Endothelial cell of umbilical vein (primary cell): ENCODE measurements at regions not wholly inside any gene's neighbourhood (a gene's known extent, or its start where the extent isn't known, plus 50 kb on each side); places are given as distances from the start of the nearest gene placed in this dataset.

Experiments
- BruUV-seq: library from RNA; stranded (reverse); fragments of 400-500 nt; replicated peaks from 2 replicates; lab custom pipeline; 2021; lab: Mats Ljungman, UMichigan
- CTCF ChIA-PET: fragments of 300-600, 350-600 bp; sonication (Branson Sonifier 250); formaldehyde crosslinking; loops from one replicate; lab custom pipeline; 2021; ENCODE audit warnings: antibody characterized with exemption, inconsistent platforms; lab: Charles Lee
- POLR2A ChIA-PET: fragments of 300-600, 350-600 bp; sonication (Branson Sonifier 250); formaldehyde crosslinking; loops from one replicate; lab custom pipeline; 2021; ENCODE audit warnings: antibody characterized with exemption, inconsistent platforms; lab: Charles Lee
- DNase-seq: peaks from one replicate; pipeline ENCODE4 v3.0.0-alpha.2; 2011; ENCODE audit warnings: low read depth, low spot score
- FAIRE-seq: peaks from 2 replicates; lab custom pipeline; 2011; peaks lifted over from hg19 to GRCh38; lab: Jason Lieb, UNC
- H2AFZ ChIP-seq: 2 replicates; pipeline ENCODE4 v1.6.0; 2012; ENCODE audit warnings: low read depth, low read length, control low read depth, inconsistent platforms
- H3K27ac ChIP-seq: 2 replicates; pipeline ENCODE4 v1.5.1; 2011; ENCODE audit warnings: low read depth, mild to moderate bottlenecking, control low read depth, low read length, moderate library complexity; ENCODE audit not compliant: insufficient read depth
- H3K27me3 ChIP-seq, 2 experiments: 2 replicates each; pipeline versions ENCODE4 v1.6.0 to v1.6.1; 2011; ENCODE audit warnings: low read length in 2 of 2, mixed read lengths in 1 of 2; ENCODE audit not compliant: control insufficient read depth in 2 of 2, insufficient read depth in 2 of 2
- H3K36me3 ChIP-seq, 2 experiments: 2 replicates in 1 of 2; 3 replicates in 1 of 2; pipeline ENCODE4 v1.5.1; 2011; ENCODE audit warnings: low read length in 2 of 2, mild to moderate bottlenecking in 1 of 2, moderate library complexity in 1 of 2; ENCODE audit not compliant: control insufficient read depth in 2 of 2, insufficient read depth in 2 of 2; ENCODE audit errors: extremely low read depth in 1 of 2
- H3K4me1 ChIP-seq: 3 replicates; pipeline ENCODE4 v1.5.1; 2011; ENCODE audit warnings: mild to moderate bottlenecking, low read length; ENCODE audit not compliant: control insufficient read depth, insufficient read depth; ENCODE audit errors: extremely low read depth
- H3K4me2 ChIP-seq: 2 replicates; pipeline ENCODE4 v1.6.1; 2011; ENCODE audit warnings: low read length, control low read depth, mixed read lengths; ENCODE audit not compliant: insufficient read depth
- H3K4me3 ChIP-seq, 3 experiments: fragments of 200-600 bp in 1 of 3; sonication (generic), shearing (Covaris generic) in 1 of 3; replicated peaks in 1 of 3; 2 replicates each; pipeline ENCODE4 v1.5.1; 2011 to 2016; ENCODE audit warnings: control low read depth in 3 of 3, low read length in 3 of 3, mild to moderate bottlenecking in 2 of 3, inconsistent platforms in 1 of 3, low read depth in 1 of 3, moderate library complexity in 1 of 3; ENCODE audit not compliant: insufficient read depth in 1 of 3
- H3K79me2 ChIP-seq: 2 replicates; pipeline ENCODE4 v1.6.0; 2012; ENCODE audit warnings: low read length, inconsistent platforms; ENCODE audit not compliant: control insufficient read depth, insufficient read depth
- H3K9ac ChIP-seq: replicated peaks from 2 replicates; pipeline ENCODE3; 2011; ENCODE audit warnings: low read length, control low read depth; ENCODE audit not compliant: insufficient read depth; ENCODE audit errors: extremely low read depth
- H3K9me1 ChIP-seq: replicated peaks from 3 replicates; pipeline ENCODE4 v1.6.0; 2011; ENCODE audit warnings: mild to moderate bottlenecking, low read length; ENCODE audit not compliant: control insufficient read depth, insufficient read depth; ENCODE audit errors: extremely low read depth
- H3K9me3 ChIP-seq: replicated peaks from 2 replicates; pipeline ENCODE4 v1.5.1; 2012; ENCODE audit warnings: low read length, inconsistent platforms; ENCODE audit not compliant: control insufficient read depth, insufficient read depth
- H4K20me1 ChIP-seq: replicated peaks from 2 replicates; pipeline ENCODE3; 2011; ENCODE audit warnings: mild to moderate bottlenecking, low read length; ENCODE audit not compliant: control insufficient read depth, insufficient read depth; ENCODE audit errors: extremely low read depth
- EZH2 ChIP-seq: IDR thresholded peaks from 2 replicates; pipeline ENCODE4 v1.6.1; 2012; ENCODE audit warnings: borderline replicate concordance, low read depth, mild to moderate bottlenecking, moderate library complexity, low read length, inconsistent platforms; ENCODE audit not compliant: severe bottlenecking
- FOS ChIP-seq: IDR thresholded peaks from 2 replicates; pipeline ENCODE4 v1.6.1; 2011; ENCODE audit warnings: mild to moderate bottlenecking, low read length, moderate library complexity, borderline replicate concordance; ENCODE audit not compliant: insufficient read depth
- GATA2 ChIP-seq: IDR thresholded peaks from 2 replicates; pipeline ENCODE4 v1.7.0; 2011; ENCODE audit warnings: low read depth, mild to moderate bottlenecking, moderate library complexity, mixed read lengths, low read length; ENCODE audit not compliant: insufficient read length, insufficient read depth
- JUN ChIP-seq: IDR thresholded peaks from 2 replicates; pipeline ENCODE4 v1.6.1; 2011; ENCODE audit warnings: borderline replicate concordance, low read depth; ENCODE audit not compliant: insufficient read length, insufficient read depth
- MYC ChIP-seq: IDR thresholded peaks from one replicate; pipeline ENCODE4 v1.6.1; 2011; ENCODE audit warnings: mild to moderate bottlenecking, low read depth, low read length
- POLR2A ChIP-seq: IDR thresholded peaks from 2 replicates; pipeline ENCODE4 v1.6.1; 2012; ENCODE audit warnings: low read depth, mild to moderate bottlenecking, control low read depth, low read length
- POLR2AphosphoS5 ChIP-seq: IDR thresholded peaks from 2 replicates; pipeline ENCODE4 v1.6.1; 2012; ENCODE audit warnings: low read depth, mild to moderate bottlenecking, control low read depth, low read length, moderate library complexity; ENCODE audit not compliant: insufficient read depth
- dilution Hi-C: fragments of 300-500 bp; cut with MboI; formaldehyde crosslinking; loops from one replicate; pipeline ENCODE4 v1.15.0; 2019; ENCODE audit warnings: low sequenced_read_pairs; ENCODE audit not compliant: extremely low pct_ligation_motif_present
- intact Hi-C: fragments of 100-400 bp; cut with micrococcal nuclease; formaldehyde crosslinking; loops from one replicate; pipeline ENCODE4 v1.10.0; 2022
- TF ChIP-seq, protein P1 (sequence below): IDR thresholded peaks from 2 replicates; pipeline ENCODE4 v1.6.1; 2011; ENCODE audit not compliant: insufficient read depth, insufficient read length
- TF ChIP-seq, protein P2 (sequence below), 2 donors: IDR thresholded peaks; 1 replicate in 1 of 2; 2 replicates in 1 of 2; pipeline ENCODE4 v1.5.1; 2011; ENCODE audit warnings: low read length in 2 of 2, mild to moderate bottlenecking in 2 of 2, moderate library complexity in 2 of 2, control low read depth in 1 of 2, inconsistent platforms in 1 of 2, low read depth in 1 of 2; ENCODE audit not compliant: insufficient read depth in 1 of 2; ENCODE audit errors: extremely low read depth in 1 of 2

DNA sequence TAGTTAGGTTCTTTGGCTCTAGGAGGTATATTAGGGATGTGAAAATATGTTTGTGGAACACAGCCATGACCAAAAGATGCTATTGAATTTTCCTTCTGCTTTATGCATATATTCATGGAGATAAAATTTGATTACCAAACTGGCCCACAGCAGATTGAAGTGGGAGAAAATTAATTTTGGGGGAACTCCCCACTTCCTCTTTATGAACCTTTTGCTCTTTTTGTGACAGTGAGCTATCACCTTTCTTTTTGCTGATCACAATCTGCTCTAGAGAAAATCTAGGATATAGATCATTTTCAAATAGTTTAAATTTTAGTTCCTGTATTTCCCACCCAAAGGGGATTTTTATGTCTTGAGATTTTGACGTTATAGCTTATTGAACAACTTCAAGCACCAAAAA lies 313.0 kb downstream of the GABRB2 start:
- TF ChIP-seq EZH2 (no peak), POLR2AphosphoS5 (no peak), FOS (no peak), JUN (no peak), POLR2A (no peak), MYC (no peak), GATA2 (no peak)
- TF ChIP-seq, protein P1, sequence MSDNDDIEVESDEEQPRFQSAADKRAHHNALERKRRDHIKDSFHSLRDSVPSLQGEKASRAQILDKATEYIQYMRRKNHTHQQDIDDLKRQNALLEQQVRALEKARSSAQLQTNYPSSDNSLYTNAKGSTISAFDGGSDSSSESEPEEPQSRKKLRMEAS: no peak
- TF ChIP-seq, protein P2, sequence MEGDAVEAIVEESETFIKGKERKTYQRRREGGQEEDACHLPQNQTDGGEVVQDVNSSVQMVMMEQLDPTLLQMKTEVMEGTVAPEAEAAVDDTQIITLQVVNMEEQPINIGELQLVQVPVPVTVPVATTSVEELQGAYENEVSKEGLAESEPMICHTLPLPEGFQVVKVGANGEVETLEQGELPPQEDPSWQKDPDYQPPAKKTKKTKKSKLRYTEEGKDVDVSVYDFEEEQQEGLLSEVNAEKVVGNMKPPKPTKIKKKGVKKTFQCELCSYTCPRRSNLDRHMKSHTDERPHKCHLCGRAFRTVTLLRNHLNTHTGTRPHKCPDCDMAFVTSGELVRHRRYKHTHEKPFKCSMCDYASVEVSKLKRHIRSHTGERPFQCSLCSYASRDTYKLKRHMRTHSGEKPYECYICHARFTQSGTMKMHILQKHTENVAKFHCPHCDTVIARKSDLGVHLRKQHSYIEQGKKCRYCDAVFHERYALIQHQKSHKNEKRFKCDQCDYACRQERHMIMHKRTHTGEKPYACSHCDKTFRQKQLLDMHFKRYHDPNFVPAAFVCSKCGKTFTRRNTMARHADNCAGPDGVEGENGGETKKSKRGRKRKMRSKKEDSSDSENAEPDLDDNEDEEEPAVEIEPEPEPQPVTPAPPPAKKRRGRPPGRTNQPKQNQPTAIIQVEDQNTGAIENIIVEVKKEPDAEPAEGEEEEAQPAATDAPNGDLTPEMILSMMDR (IDR thresholded peaks at IDR 0.05; ENCODE audit: extremely low read depth in 1 of 2, insufficient read depth in 1 of 2, low read depth in 1 of 2, low read length in 2 of 2): no peak
- Histone ChIP-seq H2AFZ (no peak overlapping the region), H3K4me3 (no peak overlapping the region), H3K27me3 (no peaks in the 10 kb centered on the region), H3K36me3 (no peaks in the 10 kb centered on the region), H3K79me2 (no peaks in the 10 kb centered on the region), H3K4me1 (no peaks in the 10 kb centered on the region), H3K27ac (no peak overlapping the region), H3K9ac (no peak overlapping the region), H3K9me1 (no peaks in the 10 kb centered on the region), H3K9me3 (peaks cover 2% of the 10 kb centered on the region), H4K20me1 (no peaks in the 10 kb centered on the region), H3K4me2 (no peak overlapping the region)
- dilution Hi-C loops (no loop called here), intact Hi-C loops (no loop called here)
- no TSS peak for BruUV-seq
- DNase-seq (no peak), FAIRE-seq (no peak)
- ChIA-PET CTCF (no interaction called here), POLR2A (no interaction called here)
